CD4-positive, alpha-beta T cell treated with Interleukin-4 for 4 hours (primary cell): ENCODE measurements at regions not wholly inside any gene's neighbourhood (a gene's known extent, or its start where the extent isn't known, plus 50 kb on each side); places are given as distances from the start of the nearest gene placed in this dataset.
"Not testable (repeated sequence)": the region's sequence is repeated elsewhere in the genome, so short reads cannot be mapped to it uniquely, and the experiment has no call there.

ENCODE experiments used
- DNase-seq: peaks from one replicate; pipeline ENCODE4 v3.0.0-alpha.2; 2020

DNA sequence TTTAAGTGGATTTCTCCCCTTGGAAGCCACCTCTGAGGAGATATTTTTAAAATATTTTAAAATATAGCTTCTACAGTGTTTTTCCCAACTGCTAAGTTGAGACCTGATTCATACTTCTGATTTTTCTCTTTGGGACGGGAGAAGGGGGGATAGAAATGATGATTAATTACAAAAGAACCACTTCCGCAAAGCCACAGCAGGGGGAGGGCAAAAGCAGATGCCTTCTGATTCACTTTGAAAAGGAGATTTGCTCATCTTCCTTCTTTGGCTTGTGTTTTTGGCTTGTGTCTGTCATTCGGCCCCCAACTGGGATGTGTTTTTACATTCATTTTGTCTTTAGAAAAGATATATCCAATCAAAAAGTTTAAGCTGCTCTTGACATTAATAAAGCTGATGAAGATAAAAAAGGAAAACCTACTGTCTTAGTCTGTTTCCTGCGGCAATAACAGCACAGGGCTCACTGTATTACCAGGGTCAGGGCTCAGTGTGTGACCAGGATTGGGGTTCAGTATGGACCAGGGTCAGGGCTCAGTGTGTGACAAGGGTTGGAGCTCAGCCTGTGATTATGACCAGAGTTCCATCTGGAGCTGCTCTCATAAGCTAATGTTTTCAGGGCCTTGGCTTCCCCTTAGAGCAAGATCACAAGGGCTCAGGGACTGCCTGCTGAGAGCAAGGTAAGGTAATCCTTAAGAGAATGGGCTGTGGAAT lies 223.2 kb downstream of the MTHFS start:
- DNase-seq: no peak

DNA sequence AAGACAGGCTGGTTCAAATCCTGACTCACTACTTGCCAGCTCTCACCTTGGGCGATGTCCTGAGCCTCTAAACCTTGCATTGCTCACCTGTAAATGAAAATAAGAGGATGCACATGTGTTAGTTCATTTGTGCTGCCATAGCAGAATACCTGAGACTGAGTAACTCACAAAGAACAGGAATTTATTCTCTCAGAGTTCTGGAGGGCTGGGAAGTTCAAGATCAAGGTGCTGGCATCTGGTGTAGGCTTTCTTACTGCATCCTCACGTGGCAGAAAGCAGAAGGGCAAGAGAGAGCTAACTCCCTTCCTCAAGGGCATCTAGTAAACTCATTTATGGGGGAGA lies 222.7 kb downstream of the MTHFS start:
- no peak for DNase-seq

DNA sequence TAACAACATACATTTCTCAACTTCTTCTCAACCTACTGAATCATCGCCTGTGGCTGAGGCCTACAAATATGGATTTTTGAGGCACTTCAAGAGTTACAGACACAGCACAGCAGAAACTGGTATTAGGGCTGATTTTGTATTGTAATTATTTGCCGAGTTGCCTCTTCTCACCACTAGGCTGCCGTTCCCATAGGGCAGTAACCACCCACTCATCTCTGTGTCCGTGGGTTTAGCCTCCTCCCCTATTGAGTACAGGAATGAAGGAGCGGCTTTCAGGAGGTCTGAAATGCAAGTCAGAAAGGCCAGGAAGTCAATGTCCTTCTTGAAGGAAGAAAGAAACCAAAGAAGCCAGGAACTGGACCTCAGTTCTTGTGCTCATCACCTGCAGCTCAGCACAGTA lies 220.8 kb downstream of the MTHFS start:
- no peak for DNase-seq

DNA sequence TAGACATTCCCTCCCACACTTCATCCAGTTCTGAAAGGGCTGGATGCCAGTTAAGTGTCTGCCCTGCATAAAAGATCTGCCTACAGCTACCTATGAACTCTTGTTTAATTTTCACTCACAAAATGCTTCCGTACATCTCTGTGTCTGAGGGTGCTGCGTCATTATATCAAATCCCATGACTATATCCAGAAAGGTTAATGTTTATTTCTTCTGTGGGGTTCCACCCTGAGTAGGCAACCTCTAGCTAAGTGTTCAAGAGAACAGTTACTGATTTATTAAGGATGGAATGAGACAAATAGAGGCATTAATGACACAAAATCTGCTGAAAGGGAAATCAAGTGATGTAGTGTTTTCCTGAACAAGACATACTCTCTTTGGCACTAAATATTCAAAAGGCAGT lies 220.2 kb downstream of the MTHFS start:
- DNase-seq: no peak

DNA sequence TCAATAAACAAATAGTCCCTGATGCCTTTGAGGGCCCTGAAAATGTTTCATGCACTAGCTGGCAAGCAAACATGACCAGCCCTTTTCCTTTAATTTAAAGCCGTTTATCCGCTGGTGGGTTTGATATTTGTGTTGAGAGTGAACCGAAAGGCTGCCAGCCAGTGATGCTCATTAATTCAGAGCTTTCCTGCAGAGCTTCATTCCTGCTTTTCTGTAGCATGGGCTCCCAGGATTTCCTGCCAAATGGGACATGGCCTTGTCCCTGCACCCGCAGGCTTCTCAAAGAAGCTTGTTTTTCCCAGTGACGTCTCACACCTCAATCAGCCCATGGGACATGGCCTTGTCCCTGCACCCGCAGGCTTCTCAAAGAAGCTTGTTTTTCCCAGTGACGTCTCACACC lies 219.6 kb downstream of the MTHFS start:
- DNase-seq: no peak

DNA sequence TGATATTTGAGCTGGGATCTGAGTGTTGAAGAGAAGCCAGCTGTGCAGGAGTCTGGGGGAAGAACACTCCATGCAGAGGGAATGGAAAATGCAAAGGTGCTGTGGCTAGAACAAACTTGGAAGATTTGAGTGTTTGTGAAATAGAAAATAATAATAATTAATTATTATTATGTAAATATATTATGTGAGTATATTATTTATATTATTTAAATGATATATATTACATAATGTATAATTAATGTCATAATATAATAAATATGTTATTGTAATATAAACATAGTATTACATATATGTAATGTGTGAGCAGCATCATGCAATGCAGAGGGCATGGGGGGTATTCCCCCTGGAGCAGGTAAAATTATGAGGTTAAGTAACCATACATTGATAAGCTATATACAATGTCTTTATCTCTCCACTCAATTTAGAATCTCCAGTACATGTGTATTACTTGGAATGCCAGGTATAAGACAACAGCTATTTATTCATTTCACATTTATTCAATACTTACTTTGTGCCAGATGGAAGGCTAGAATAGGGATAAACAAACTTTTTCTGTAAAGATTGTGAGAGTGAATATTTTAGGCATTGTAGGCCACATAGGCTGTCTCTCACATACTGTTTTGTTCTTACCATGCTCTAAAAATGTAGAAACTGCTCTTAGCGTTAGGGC lies 218.6 kb downstream of the MTHFS start:
- DNase-seq: no peak

DNA sequence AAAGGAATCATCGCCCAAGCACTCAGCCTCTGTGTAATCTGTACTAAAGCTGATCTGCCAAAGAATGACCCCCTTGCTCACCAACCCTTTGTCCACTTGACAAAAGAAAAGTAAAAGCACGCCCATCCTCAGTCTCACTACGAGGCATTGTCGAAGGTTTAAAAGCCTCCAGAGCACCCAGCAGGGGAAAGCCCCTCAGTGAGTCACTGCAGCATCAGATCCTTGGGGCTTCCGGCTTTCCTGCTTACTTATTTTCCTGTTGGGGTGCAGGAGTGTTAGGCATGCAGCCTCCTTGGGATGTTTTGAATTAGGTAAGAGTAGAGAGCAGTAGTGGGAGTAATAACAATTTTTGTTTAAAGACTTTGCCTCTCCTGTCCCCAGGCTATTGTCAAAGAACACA lies 216.1 kb downstream of the MTHFS start:
- DNase-seq: no peak

DNA sequence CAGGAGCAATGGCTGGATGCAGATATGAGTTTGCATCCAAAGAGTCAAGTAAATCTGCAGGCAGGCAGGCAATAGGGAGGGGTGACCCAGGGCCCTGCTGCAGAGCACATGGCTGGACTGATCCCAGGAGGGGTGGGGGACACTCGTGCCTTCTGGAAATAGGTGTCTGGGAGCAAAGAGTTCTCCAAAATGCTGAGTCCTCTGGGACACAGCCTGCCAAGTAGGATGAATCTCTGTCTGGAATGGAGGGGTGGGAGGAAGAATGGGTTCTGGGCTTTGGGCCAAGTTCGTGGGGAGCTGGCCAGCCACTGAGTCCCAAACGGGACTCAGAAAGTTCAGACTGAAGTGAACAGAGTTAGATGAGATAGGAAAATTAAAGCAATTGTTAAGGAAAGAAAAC lies 214.5 kb downstream of the MTHFS start:
- no peak for DNase-seq

DNA sequence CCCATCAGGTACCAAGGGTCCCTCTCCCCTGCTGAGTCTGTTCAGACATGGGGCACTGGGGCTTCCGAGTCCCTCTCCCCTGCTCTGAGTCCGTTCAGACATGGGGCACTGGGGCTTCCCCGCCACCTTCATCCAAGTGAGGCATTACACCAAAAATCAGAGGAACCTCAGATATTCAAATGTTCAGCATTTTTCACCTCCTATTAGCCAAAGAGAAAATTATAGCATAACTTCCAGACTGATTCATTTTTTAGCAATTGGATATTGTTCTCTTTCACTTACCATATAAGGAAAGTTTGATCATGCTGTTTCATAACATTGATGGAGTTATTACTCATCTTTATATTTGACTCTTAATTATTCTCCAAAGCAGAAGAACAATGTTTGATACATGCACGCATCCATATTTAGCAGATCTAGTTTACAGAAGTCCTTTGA lies 213.9 kb downstream of the MTHFS start:
- DNase-seq: no peak

DNA sequence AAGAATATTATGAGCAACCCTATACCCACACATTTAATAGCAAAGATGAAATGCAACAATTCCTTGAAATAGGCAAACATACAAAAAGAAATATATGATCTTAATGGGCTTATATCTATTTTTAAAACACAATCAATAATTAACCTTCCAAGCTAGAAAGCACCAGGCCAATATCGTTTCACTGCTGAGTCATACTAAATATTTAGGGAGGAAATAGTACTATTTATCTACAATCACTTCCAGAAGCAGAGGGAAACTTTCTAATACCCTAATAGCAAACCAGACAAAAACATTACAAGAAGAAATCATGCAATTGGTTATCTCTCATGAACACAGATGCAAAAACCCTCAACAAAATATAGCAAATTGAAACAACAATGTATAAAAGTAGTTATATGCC lies 207.8 kb downstream of the MTHFS start:
- no peak for DNase-seq

DNA sequence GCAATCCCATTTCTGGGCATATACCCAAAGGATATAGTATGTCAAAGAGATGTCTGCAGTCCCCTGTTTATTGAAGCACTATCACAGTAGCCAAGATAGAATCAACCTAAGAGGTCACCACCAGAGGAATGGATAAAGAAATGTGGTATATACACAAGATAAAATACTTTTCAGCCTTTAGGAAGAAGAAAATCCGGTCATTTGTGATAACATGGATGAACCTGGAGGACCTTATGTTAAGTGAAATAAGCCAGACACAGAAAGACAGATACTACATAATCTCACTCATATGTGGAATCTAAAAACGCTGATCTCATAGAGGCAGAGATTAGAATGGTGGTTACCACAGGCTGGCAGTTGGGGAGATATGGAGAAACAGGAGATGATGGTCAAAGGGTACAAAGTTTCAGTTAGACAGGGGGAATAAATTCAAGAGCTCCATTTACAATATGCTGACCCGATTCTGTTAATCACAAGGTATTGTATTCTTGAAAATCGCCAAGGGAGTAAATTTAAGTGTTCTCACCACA lies 195.8 kb downstream of the MTHFS start:
- no peak for DNase-seq

DNA sequence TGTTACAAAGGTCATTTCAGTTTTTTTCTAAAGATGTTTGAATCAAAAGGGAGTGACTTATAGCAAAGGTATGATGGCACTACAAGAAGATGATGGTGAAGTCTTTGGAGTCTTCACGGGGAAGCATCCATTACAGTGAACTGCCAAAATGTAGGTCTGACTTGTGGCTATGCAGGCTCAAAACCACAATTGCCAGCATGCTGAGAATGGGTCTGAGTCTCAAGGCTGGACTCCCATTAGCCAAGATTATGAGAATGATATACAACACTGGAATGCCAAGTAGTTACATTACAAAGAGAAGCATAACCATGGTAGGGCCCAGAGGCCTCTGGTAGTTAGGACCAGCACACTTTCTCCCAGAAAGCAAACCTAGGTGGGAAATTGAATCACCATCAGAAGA lies 194.2 kb downstream of the MTHFS start:
- no peak for DNase-seq

DNA sequence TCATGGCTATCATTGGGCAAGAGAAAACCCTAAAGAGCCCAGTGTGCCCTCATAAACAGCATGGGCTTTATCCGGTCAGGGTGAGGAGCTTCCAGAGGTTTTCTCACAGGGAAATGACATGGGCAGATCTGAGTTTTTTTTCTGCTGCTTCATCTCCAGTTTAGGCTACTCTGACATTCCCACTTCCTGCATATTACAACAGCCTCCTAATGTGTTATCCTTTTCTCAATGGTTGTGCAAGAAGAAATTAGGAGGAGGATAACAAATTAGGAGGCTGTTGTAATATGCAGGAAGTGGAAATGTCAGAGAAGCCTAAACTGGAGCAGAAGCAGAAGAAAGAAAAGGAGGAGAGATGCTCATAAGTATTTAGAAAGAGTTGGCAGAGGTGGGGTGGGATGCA lies 175.6 kb downstream of the MTHFS start:
- DNase-seq: no peak

DNA sequence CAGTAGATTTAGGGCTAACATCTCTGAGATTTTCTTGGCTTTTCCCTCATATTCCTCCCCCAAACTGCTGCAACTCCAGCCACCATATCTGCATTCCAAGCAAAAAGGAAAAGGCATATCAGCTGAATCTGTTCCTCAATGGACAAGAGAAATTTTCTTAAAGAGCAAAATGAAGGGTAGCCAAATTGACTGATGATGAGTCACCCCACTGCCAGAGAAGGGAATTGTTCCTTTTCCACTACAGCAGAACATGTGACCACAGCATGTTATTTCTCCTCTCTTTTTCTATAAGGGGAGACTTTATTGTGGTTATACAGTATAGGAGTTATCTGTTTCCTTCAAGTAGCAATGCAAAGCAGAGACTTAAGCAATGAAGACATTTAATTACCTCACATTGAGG lies 172.5 kb downstream of the MTHFS start:
- DNase-seq: no peak

DNA sequence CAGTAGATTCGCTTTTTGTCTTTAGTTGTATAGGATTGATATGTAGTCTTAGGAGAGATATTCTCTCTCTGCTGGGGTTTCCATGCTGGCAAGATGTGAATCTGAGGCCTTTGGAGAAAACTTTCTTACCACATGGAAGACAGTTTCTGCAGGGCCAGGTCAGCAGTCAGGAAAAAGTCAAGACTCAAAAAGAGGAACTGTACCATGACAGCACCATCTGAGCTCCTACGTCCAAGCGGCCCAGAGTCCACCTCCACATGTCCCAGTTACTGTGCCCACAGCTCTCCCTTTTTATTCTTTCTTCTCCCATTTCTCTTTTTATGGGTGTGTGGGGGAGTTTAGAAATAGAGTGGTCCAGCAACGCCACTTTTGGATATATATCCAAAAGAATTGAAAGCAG lies 172.0 kb downstream of the MTHFS start:
- no peak for DNase-seq

DNA sequence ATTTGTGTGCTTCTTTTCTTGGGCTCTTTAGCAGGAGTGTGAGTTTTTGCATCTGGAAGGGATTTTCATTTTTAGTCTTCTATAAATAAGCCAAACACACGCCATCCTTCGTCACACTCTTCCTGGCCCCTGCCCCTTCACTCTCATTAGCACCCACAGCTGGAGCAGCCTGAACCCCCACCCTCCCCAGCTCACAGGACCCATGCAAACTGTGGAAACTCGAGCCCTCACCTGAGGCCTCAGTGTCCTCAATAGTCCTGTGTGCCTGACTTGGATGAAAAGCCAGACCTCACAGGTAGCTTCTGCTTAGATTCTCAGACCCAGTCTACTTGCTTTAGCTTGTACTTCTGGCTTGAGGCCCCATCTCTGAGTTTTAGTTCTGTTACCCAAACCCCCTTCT lies 167.9 kb downstream of the MTHFS start:
- no peak for DNase-seq

DNA sequence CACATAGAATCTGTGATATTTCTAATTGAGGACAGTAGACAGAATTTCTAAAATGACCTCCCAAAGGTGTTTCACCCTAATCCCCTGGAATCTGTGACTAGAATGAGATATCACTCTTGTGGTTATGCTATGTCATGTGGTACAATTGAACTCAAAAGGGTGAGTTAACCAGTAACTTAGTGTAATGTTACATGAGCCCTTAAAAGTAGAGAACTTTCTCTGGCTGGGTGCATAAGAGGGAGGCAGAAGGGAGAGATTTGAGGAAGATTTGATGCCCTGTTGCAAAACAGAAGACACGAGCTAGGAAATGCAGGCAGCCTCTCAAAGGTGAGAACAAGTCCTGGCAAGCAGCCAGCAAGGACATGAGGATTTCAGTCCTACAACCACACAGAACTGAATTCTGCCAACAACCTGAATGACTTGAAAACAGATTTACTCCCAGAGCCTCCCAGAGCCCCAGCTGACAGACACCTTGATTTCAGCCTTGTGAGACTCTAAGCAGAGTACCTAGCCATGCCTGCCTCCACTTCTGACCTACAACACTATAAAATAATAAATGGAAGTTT lies 160.3 kb downstream of the MTHFS start:
- no peak for DNase-seq

DNA sequence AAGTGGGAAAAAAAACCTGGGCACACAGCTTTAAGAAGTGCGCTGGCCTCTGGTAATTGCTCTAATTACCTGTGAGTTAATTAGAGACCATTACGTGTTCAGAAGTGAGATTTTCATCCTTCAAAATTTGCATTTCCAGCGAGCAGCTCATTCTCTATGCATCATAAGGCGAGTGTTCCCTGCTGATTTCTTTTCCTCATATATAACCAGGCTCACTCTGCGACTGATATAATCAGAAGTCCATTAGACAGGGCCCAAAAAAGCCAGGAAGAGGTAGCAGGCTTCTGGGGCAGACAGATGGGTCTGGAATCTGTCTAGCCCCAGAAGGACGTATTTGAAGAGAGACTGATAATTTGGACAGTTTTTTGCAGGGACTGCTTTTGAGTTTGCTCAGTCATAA lies 158.7 kb downstream of the MTHFS start:
- DNase-seq: no peak

DNA sequence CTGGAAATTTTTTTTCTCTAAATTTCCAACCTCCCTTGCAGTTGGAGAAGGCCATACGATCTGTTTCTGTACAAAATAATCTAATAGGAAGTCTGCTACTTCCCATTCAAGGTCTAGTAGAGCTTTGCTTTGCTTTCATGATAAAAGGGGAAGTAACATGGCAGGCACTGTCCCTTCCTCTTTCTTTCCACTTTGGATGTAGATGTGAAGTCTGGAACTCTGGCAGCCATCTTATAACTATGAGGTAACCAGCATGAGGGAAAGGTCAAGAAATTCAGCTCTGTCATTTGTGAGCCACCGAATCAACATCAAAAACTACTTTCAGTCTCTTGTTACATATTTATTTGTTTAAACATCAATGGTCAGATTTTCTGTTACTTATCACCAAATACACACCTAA lies 156.3 kb downstream of the MTHFS start:
- DNase-seq: no peak

DNA sequence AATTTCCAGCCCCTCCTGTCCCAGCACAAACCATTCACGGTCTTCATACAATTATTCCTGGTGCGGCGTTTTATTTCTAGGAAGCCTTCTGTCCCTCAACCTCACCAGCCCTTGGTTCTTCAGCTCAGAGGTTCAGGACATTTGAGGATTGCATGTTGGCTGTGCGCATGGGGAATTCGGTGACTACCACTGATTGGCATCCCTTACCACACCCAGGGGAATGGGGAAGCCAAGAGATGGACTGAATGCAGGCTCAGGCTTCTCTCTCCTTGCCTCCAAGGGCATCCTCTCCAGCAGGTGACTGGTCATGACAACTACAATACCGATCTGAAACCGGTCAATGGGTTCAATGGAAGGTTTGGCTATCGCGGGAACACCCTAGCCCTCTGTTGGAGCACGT lies 153.8 kb downstream of the MTHFS start:
- no peak for DNase-seq

DNA sequence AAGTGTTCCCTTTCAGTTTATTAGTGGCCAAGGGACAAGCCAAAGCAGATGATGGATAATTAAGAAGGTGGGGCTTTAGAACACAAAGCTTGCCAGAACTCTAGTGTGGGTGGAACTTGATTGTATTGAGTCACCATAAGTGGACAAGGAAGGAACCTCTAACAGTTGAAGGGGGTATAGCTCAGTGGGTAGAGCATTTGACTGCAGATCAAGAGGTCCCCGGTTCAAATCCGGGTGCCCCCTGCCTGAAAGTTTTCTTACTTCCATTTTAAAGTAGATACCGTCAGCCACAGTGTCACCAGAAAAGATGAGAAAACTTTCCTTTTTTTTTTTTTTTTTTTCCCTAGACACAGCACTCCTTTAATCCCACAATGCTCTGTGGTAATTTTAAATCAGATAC lies 152.3 kb downstream of the MTHFS start:
- not testable (repeated sequence) for DNase-seq

DNA sequence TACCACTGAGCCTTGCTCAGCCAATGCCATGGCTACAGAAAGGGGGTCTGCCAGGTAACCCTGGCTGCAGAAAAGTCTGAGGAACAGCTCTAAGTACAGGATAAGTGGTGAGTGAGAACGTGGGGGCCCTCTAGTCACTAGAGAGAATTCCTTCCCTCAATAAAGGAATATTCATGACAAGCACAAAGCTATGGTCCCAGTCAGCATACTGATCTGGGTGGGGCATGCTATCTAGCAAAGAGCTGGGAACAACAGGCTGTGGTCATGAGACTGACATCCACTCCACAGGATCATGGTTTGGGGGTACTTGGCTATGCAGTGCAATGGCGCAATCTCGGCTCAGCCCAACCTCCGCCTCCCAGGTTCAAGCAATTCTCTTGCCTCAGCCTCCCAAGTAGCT lies 140.4 kb downstream of the MTHFS start:
- DNase-seq: no peak

DNA sequence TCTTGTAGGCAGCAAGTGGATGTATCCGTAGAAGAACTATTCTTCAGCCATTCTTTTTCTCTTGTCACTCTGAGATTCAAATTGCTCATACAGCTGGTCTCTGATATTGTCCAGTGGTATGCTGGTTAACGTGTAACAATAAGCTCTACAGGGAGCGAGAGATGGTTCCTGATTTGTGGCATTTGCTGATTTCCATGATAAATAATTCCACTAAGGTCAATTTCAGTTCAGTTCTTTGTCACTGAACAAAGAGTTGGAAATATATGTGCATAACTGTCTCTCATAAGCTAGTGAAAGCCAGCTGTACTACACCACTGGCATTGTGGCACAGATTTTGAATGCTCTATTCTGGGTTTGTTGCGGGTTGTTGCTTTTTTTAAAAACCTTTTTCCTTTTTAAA lies 131.7 kb downstream of the MTHFS start:
- DNase-seq: no peak

DNA sequence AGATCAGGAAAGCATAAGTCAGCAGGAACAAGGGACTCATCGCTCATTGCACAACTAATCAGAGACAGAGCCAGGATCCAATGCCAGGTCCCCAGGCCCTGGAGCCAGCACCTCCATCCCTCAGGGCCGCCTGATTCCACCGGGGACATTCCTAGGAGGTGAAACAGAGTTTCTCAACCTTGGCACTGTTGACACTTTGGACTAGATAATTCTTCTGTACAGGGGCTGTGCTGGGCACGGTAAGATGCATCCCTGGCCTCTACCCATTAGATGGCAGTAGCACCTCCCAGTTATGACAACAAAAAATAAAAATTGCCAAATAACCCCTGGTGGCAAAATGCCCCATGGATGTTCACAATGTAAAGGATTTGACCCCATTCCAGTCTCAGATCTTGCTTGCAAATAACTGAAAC lies 127.7 kb downstream of the MTHFS start:
- no peak for DNase-seq
